HG02870 (cell line): ENCODE measurements at regions not wholly inside any gene's neighbourhood (a gene's known extent, or its start where the extent isn't known, plus 50 kb on each side); places are given as distances from the start of the nearest gene placed in this dataset.
A peak's percentile ranks its signal among the peaks of the same experiment; 100 is the strongest.
"Not testable (repeated sequence)": the region's sequence is repeated elsewhere in the genome, so short reads cannot be mapped to it uniquely, and the experiment has no call there.

ENCODE experiments used
- ATAC-seq: cut with Tn5 transposase; IDR thresholded peaks from one replicate; pipeline ENCODE4 v1.9.1; 2021; ENCODE audit warnings: mild to moderate bottlenecking, moderate library complexity; ENCODE audit not compliant: unreplicated experiment

GRCh38 chr20:5492937-5493336 is 117.9 kb downstream of the GPCPD1 start:
- no peak for ATAC-seq

GRCh38 chr20:5491455-5491854 is 119.4 kb downstream of the GPCPD1 start:
- ATAC-seq: no peak

DNA sequence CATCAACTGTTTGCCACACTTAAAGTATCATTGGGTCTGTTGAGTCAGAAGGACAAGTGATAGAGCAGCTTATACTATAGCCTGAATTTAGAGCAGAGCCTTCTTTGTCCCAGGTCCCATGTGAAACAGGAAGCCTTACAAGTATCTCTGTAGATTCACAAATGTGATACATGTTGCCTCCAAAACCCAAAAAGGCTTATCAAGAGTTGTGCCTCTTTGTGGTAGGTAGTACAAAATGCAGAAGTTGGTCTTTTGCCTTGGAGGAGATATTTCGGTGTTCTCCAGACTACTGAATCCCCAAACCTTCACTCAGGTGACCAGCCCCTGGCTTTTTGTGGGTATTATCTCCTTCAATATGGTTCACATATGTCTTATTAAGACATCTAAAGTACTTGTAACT is 121.2 kb downstream of the GPCPD1 start:
- ATAC-seq: no peak

DNA sequence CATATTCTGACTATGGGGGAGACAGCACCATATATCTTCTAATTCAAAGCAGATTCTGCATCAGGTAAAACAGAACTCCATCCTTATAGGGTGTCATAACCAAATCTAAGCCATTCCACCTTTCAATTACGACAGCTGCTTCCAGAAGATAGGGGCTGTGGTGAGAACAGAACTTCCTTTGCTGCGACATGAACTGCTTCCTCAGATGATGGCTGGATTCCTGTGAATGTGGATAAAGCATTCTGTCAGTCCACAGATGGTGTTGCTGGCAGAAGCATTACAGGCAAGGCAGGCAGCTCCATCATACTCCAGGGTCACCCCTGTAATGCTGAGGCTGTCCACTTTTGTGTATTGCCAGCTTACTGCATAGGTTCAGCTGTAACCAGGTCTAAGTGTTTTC is 122.0 kb downstream of the GPCPD1 start:
- no peak for ATAC-seq

- ATAC-seq: peak; percentile 37
These were observed 124.3 kb downstream of the GPCPD1 start for GRCh38 chr20:5486377-5487054.

- no peak for ATAC-seq
These were observed 125.9 kb downstream of the GPCPD1 start for GRCh38 chr20:5484926-5485325.

- no peak for ATAC-seq
These were observed 126.5 kb downstream of the GPCPD1 start for GRCh38 chr20:5484346-5484745.

DNA sequence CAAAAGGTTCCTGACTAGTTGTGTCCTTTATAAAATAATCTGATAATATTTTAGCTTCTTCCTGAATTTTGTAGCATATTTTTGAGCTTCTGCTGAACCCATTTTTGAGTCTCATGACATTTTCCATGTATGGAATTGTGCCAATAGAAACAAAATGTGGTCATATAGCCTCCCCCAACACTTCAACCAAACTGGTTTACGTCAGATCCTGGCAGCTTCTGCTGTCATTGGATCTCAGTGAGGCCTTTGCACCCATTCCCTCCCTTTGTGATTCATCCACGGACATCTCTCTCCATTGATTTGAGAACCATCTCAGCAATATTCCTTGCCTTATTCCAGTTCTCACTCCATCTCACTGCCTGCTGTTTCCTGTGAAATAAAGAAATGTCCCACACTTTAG is 128.0 kb downstream of the GPCPD1 start:
- ATAC-seq: no peak

GRCh38 chr20:5481872-5482271 is 128.9 kb downstream of the GPCPD1 start:
- ATAC-seq: no peak

DNA sequence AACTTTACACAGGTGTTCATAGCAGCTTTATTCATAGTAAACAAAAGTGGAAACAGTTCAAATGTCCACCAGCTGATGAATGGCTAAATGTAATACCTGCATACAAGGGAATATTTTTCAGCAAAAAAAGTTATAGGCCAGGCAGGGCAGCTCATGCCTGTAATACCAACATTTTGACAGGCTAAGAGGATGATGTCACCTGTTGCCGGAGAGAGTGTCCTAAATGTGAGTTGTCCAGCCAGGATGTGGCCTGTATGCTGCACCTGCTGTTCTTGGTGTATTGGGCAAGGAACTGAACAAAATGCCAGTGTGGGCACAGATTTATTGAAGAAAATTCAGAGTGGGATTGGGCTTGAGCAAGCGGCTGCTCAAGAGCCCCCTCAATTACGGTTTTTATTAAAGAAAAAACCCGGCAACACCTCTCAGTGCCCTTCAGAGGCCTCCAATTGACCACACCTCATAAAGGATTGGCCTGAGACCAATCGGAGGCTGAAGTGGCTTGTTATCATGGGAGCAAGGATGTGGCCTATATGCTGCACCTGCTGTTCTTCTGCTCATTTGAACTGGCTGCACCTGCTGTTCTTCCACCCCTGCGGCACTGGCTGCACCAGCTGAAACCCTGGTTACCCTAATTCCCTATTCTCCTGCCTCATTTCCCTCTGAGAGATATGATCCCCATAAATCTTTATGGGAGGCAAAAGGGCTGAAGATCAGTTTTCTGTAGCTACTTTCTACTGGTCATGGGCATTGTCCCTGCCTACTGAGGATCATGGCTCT is 129.8 kb downstream of the GPCPD1 start:
- no peak for ATAC-seq

DNA sequence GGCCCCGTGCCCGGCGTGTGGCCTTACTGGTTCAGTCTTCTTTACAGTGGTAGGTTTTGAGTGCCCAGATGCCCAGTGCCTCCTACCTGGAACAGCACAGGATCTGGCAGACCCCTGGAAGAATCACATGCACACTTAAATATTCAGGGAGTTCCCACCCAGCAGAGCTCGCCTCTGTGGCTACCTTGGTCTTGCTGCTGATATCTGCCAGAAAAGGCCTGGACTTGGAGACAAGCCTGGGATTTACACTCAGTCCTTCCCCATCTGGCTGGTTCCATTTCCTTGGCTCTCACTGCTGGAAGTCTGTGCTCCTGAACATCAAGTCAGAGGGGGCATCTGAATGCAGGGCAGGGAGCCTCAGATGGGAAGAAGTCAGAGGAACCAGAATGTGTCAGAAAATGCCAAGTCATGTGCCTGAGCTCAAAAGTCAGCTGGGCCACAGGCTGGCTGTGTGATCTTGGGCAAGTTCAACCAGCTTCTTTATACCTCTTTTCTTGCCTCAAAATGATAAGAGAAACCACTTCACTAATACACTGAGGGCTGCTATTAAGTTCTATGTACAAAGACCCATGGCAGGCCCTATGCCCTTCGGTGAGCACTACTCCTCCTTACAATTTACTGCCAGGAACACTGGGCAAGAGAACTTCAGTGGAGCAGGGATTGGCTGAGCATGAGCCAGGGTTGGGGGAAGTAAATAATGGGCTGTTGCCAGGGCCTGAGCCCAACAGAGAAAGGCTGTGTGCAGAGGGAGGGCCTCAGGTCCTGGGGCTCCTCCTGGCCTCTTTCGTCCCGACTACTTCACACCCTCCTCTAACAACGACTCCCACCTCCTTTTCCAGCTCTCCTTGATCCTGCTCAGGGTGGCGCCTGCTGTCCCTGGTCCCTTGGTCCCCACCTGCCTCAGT is 135.9 kb downstream of the GPCPD1 start:
- no peak for ATAC-seq

DNA sequence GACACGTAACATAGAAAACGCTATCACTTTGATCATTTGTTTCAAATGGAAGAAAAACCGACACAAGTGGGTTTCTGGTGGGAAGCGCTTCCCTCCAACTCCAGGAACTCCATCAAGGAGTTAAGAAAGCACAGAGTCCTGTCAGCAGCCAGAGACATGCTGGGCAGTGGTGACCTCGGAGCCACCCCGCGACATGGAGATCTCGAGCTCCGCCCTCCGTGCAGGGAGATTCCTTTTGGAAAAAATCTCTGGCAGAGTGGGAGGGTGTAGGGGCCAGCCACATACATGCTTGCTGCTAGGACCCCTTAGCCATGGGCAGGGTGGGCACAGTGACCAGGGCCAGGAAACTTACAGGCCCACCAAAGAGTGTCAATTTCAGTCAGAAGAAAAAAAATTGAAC is 138.9 kb downstream of the GPCPD1 start:
- ATAC-seq: not testable (repeated sequence)

- no peak for ATAC-seq
These were observed 139.4 kb downstream of the GPCPD1 start for GRCh38 chr20:5471368-5471767.

DNA sequence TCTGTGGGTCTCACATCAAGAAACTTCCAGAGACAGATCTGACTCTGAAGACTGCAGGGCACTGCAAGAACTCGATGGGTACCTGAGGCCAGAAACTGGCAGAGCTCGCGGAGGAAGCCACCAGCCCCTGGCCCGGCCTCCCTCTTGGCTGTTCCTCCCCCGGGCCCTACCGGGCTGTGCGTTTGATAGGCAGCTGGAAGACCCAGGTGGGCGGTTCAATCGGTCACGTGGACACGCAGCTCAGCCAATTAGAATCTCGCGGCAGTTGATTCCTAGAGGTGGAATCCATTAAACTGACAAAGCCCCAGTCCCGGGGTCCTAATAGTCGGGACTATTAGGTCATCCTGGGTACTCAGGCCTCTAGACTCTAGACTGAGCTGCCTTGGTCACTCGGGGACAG is 139.9 kb downstream of the GPCPD1 start:
- ATAC-seq: no peak

DNA sequence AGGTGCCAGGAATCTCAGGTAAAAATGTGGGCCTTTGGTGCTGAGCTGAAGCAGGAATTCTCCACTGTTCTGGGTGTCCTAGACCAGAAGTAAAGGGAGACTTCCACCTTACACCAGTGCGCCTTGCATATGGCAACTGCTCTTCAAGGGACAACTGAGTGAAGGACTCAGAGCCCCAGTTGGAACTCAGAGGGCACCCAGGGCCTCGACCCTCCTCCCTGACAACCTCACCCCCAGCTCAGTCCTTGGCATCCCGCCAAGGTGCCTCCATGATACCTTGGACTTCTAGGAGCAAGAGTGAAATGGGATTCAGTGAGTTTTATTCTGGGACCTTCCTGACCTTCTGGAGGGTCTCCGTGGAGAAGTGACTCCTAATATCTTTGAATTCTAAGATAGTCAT is 140.3 kb downstream of the GPCPD1 start:
- ATAC-seq: no peak

DNA sequence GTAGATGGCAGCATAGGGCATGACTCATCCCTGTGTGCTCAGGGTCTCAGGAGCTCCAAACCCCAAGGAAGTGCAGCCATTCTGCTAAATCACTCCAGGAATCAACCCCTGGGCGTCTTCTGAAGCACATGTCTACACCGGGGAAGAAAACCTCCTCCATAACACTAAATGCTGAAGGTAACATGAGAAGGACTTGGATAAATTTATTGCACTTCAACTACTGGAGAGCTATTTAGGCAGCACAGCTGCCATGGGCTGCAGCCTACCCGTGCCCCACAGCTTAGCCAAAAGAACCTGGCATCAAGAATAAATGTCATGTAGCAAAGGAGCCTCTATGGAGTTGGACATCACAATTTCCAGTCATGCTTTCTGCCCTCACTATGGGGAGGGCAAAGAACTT is 141.7 kb downstream of the GPCPD1 start:
- no peak for ATAC-seq

DNA sequence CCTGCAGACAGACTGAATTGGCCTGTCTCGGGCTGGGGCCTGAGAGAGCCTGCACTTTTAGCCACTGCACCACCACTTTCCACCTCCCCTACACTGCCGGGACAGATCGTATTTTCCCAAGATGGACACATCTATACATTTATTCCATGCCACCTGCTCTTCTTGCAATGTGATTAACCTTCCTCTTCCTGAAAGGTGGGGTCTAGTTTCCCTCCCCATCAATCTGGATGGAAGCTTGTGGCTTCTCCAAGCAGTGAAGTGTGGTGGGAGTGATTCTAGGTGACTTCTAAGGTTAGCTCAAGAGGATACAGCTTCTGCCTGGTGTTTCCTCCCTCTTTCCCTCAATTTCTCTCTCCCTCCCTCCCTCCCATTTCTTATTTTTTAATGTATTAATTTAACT is 143.7 kb downstream of the GPCPD1 start:
- ATAC-seq: no peak

GRCh38 chr20:5465604-5465927 is 145.2 kb downstream of the GPCPD1 start:
- no peak for ATAC-seq

- no peak for ATAC-seq
These were observed 145.8 kb downstream of the GPCPD1 start for GRCh38 chr20:5464901-5465603.

GRCh38 chr20:5463007-5463686 is 146.4 kb upstream of the PROKR2 start:
- no peak for ATAC-seq

- ATAC-seq: not testable (repeated sequence)
These were observed 137.0 kb upstream of the PROKR2 start for GRCh38 chr20:5453745-5454144.
